HG03432 (cell line): ENCODE measurements at regions not wholly inside any gene's neighbourhood (a gene's known extent, or its start where the extent isn't known, plus 50 kb on each side); places are given as distances from the start of the nearest gene placed in this dataset.

Experiments
- ATAC-seq: cut with Tn5 transposase; IDR thresholded peaks from one replicate; pipeline ENCODE4 v1.9.1; 2021; ENCODE audit warnings: mild to moderate bottlenecking, moderate library complexity; ENCODE audit not compliant: unreplicated experiment

- no peak for ATAC-seq
These were observed 245.5 kb upstream of the HS6ST1 start for GRCh38 chr2:128564131-128564530.

DNA sequence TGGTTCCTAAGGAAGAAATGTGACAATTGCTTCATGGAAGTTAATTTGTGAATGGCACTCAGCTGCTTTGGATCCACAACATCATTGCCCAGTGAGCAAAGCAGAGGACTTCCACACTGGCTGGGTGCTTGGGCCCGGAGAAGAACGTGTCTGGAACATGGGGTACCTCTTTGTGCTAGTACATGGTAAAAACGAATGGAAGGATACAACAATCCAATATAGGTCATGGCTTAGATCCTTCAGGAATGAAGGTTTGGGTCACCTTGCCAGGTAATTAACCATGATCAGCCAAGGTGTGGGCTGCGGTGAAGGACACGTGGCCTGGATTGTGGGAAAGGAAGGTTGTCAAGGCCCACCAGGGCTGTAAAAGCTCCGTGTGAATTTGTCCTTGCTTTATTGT, 245.9 kb upstream of the HS6ST1 start:
- ATAC-seq = no peak

DNA sequence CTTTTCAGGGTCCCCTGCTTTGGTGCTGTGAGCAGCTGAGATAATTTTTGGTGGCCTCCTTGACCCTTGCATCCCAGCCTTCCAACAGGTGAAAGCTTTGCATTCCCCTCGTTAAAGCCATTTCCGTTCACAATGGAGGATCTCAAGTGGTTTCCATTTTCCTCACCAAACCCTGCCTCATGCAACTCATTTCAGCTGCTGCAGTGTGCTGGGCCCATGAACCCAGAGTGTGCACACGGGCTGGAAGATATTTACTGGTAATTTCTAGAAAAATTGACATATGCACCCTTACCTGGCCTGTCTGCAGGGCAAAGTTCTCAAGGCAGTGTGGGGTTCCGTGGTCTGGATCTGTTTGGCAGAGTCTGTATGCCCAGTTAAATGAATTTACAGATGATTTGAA, 246.8 kb upstream of the HS6ST1 start:
- no peak for ATAC-seq

GRCh38 chr2:128566671-128567070, 248.0 kb upstream of the HS6ST1 start:
- no peak for ATAC-seq

- no peak for ATAC-seq
These were observed 249.4 kb upstream of the HS6ST1 start for GRCh38 chr2:128568106-128568505.

- ATAC-seq = no peak
These were observed 254.4 kb upstream of the HS6ST1 start for GRCh38 chr2:128573116-128573515.

GRCh38 chr2:128573531-128573930, 254.9 kb upstream of the HS6ST1 start:
- no peak for ATAC-seq

GRCh38 chr2:128577141-128577930, 258.7 kb upstream of the HS6ST1 start:
- ATAC-seq = no peak

DNA sequence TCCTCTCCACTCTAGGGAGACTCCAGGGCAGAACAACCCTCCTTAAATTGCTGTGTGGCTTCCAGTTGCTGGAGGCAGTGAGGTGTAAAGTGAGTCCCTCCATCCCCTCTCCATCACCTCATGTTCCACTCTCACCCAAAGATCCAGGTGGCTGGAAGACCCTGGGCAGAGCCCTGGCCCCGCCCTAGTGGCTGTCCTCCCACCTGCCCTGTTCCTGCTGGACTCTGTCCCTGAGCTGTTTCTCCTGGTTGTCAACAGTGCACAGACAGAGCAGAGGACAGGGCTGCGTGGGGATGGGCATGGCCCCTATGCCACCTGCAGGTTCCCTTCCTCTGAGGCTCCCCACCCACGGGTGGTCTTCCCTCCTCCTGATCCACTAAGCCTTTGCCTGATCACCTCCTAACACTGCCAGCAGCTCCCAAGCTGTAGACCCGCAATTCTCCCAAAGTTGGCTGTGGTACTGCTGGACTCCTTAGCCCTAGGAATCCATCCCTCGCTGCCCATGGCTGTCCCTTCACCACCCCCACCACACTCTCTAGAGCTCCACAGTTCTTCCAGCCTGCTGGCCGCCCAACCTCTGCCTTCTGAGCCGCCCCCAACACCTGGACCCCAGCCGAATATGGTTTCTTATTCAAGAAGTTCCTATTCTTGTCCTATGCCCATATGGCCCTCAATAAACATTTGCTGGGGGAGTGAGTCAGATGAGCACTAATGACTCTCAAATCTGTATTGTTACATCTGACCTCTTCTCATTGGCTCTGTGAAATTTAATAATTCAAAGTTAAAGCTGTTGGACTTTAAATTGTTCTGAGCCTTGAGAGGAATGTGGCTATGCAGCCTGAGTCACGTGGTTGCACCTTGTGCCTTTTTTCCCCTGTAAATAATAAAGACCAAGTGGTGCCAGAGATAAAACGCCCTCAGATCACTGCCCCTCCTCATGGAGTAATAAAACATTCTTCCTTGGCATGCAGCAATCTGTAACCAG, 260.0 kb upstream of the HS6ST1 start:
- ATAC-seq = no peak

DNA sequence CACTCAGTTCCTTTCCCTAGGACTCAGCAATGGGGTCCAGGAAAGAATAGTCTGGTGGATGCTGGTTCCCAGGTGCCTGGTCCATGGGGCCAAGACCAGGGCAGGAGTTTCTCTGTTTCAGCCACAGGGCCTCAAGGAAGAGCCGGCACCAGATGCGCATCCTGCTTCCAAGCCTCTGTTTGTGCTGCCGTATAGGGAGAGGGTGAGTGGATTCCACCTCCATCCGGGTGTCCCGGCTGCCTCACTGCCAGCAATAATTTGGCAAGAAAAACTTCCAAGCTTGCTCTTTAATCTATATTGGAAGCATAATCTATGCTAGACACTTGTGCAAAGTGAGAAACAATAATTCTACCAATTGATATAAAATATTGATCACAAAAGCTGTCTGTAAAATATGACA, 261.2 kb upstream of the HS6ST1 start:
- no peak for ATAC-seq

GRCh38 chr2:128580988-128581848, 262.6 kb upstream of the HS6ST1 start:
- ATAC-seq = no peak

DNA sequence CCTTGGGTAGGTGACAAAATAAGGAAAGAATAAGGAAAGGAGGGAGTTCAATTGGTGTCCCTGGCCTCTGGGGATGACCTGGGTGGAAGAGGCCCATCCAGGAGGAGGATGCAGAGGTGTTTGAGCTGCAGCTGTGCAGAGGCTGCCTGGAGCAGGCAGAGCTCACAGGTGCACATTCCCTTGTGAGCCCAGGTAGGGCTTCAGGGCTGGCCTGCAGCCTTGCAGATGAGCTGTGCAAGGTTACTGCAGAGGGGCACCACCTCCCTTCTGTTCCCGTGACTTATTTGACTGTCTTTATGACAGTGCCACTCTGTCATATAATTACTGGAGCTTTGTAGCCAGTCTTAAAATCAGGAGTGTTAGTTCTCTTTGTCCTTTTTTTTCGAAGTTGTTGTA, 263.2 kb upstream of the HS6ST1 start:
- ATAC-seq = no peak

GRCh38 chr2:128584296-128584890, 265.7 kb upstream of the HS6ST1 start:
- no peak for ATAC-seq

GRCh38 chr2:128585706-128586105, 267.0 kb upstream of the HS6ST1 start:
- ATAC-seq = no peak

- ATAC-seq = no peak
These were observed 271.0 kb upstream of the HS6ST1 start for GRCh38 chr2:128589681-128590080.

- ATAC-seq = no peak
These were observed 271.8 kb upstream of the HS6ST1 start for GRCh38 chr2:128590309-128591021.

GRCh38 chr2:128591022-128591860, 272.6 kb upstream of the HS6ST1 start:
- ATAC-seq = no peak

- ATAC-seq = no peak
These were observed 273.5 kb upstream of the HS6ST1 start for GRCh38 chr2:128591861-128592822.
